Stimulated activated CD4-positive, alpha-beta T cell treated with anti-CD3 and anti-CD28 coated beads, TNF-alpha, amount 100 ng/mL, for 1 hour (primary cell): ENCODE measurements at regions not wholly inside any gene's neighbourhood (a gene's known extent, or its start where the extent isn't known, plus 50 kb on each side); places are given as distances from the start of the nearest gene placed in this dataset.

Experiments
- DNase-seq, 3 donors: peaks; one replicate each; pipeline ENCODE4 v3.0.0-alpha.2; 2020; ENCODE audit warnings: low read depth in 3 of 3, low spot score in 1 of 3

DNA sequence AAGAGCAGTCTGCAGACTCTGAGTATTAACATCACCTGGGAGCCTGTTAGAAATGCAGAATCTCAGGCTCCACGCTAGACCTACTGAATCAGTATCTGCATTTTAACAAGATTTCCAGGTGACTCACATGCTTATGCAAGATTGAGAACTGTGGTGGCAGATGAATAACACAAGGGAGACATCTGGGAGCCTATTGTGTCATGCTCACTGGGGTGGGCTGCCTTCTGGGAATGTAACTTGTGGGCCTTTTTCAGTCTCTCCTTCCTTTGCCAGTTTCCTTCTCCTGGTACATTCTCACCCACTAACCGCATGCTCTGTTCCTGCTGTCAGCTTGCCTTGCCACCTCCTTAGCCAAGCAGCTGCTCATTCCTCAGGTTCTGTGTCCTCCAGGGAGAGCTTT, 176.6 kb upstream of the C9orf72 start:
- DNase-seq = no peak

- no peak for DNase-seq
Measured at GRCh38 chr9:27750566-27750965, 177.3 kb upstream of the C9orf72 start.

DNA sequence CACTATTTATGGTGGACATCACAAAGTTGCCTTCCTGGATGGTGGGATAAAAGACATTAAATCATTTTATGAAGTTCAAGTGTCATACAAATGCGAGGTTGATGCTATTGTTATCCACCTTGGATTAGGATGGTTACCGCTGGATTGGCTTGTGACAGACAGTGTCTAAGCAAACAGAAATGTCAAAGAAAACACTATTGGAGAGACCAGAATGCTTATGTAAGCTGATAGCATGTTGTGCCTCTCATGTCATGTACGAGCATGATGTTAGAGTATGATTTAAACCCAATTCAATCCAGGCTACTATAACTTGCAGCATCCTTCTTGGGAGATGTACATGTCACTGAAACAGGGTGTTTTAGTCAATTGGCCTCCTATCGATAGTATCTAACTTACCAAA, 178.8 kb upstream of the C9orf72 start:
- no peak for DNase-seq

DNA sequence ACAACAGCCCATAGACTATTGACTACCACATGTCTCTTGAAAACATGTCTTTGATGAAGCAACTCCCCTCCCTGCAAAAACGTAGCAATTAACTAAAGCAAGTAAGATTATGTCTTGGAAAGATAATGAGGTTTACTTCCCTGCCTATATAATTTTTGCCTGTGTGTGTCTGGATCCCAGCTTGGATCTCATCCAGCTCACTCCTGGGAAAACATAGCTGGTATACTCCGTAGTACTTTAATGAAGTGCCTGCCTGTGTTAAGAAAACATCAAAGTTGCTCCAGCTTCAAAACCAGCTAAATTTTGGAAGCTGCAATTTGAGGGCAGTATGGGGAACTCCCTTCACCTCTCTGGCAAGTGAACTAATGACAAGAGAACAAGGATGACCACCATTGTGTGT, 182.6 kb upstream of the C9orf72 start:
- DNase-seq = no peak

GRCh38 chr9:27756418-27756817, 183.1 kb upstream of the C9orf72 start:
- DNase-seq = no peak

DNA sequence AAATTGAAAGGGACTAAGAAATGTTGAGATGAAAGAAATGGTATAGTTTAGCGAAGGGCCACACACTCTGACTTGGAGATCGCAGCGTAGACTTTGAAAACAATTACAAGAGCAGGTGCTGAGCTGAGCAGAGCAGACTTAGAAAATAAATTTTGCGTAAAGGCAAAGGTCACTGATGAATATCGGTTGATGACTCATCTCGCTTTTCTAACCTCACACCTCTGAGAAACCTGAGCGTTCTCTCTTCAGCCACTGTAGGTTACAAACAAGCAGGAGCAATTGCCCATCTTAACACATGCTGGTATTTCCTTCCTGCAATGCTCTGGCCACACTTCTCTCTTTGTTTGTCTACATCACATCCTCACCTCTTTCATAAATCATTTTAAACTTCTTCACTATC, 190.6 kb upstream of the C9orf72 start:
- DNase-seq = no peak

DNA sequence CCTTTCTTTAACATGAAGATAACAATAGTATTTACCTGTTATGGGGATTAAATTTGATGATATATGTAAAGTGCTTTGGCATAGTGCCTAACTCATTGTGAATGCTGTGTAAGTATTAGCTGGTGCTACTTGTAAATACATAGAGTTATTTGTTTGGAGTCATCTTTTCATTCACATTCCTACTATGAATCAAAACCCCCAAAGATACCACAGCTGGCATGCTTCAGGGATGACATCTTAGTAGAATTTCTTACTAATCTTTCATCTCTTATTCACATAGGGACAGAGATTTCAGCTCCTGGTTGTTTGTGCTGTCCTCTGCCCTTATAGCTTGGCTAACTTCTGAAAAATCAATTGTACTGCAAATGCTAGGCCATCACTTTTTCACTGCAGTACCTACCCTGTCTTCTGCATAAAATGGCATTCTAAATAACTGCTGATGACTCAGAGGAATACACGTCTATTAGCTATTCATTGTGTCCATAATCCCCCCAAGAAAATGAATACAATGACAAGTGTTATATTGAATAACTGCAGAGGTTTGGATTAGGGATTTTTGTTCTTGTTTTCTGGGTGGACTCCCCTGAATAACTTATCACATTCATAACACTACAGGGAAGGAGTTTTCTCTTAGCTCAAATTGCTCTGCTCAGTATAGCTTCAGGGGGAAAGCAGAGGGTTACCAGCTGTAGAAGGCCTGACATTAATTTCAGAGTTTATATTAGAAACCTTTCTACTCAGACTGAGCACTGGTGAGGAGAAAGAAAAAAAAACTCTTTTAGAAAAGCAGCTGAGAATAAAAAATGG, 192.2 kb upstream of the C9orf72 start:
- DNase-seq = no peak

GRCh38 chr9:27766073-27766835, 193.0 kb upstream of the C9orf72 start:
- no peak for DNase-seq

DNA sequence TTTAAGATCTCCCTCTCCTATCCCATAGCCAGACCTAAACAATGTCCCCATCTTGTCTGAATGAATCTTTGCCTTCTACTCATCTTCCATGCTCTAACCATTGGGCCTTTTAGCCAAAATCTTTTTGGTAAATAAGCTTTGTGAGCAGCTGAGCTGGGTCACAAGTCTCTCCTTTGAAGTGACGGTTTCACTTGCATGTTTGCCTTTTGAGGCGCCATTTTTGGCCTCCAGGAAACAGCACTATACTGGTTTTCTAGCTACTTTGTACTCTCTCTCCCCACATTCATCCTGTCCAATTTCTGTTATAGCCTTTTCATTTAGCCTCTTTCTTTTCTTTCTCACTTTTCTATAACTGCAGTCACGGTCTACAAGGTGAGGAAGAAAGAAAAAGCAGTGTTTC, 195.5 kb upstream of the C9orf72 start:
- no peak for DNase-seq

- no peak for DNase-seq
Measured at GRCh38 chr9:27770541-27770940, 197.3 kb upstream of the C9orf72 start.

DNA sequence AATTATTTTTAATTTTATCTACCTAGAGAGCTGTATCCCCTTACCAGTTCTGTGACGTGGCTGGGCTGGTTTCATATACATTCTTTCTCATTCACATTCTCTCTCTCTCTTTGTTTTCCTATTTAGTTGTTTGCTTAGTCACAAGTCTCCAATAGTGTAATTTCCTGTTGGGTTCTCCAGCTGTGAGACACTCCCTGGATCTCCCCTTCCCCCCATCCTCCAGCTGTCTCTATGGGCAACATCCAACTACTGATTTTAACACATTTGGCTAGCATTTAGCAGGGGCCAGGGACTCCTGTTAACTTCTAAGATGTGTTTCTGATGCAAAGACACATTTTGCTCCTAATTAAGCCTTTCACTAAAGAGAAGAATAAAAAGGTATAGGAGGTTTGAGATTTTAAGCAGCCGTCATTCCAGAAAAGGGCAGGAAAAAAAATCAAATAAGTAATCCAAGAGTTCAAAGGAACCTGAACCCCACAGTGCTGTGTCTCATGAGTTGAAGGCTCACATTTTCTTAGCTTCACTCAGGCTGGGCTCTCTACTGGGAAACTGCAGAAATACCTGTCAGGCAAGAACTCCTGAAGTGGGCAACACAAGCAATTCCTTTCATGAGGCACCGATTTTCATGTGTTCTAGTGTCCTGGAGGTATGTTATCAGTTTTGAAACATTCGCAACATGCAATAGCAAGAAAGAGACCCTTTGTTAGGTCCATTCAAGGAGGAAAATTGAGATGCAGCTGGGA, 198.7 kb upstream of the C9orf72 start:
- no peak for DNase-seq

- no peak for DNase-seq
Measured at GRCh38 chr9:27784847-27785713, 211.8 kb upstream of the C9orf72 start.

GRCh38 chr9:27785714-27786100, 212.4 kb upstream of the C9orf72 start:
- no peak for DNase-seq

- DNase-seq = no peak
Measured at GRCh38 chr9:27787891-27788290, 214.6 kb upstream of the C9orf72 start.

DNA sequence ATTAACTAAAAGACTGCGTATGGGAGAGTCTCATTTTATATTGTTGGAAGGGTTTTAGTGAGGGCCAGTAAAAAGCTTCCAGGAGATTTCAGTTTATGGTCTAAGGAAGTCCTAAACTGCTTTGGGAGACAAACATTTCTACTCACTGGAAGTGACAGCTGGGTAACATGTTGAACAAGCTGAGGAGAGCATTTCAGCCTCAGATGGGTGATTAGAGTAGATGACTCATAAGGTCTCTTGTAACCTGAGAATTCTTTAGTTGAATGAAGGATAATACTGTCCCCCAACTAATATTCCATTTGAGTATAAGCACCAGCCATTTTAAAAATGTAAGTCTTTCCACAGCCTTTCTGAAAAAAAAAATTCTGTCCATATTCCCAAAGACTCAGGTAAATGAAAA, 218.0 kb upstream of the C9orf72 start:
- no peak for DNase-seq

- DNase-seq = no peak
Measured at GRCh38 chr9:27792971-27793689, 219.8 kb upstream of the C9orf72 start.

GRCh38 chr9:27799326-27799725, 226.0 kb upstream of the C9orf72 start:
- DNase-seq = no peak

DNA sequence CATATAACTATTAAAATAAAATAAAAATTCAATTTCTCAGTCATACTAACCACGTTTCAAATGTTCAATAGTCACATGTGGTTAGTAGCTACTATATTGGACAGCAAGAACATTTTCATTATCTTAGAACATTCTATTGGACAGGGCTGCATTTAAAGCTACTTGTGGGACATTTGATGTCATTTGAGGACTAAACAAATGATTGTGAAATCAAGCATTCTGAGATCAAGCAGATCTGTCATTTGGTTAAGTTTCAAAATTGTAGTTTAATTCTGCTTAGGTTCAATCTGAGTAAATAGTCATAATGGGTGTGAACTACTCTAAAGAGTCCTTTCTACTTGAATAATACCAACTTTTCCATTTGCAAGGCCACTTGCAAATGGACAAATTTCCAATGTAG, 226.9 kb upstream of the C9orf72 start:
- no peak for DNase-seq

DNA sequence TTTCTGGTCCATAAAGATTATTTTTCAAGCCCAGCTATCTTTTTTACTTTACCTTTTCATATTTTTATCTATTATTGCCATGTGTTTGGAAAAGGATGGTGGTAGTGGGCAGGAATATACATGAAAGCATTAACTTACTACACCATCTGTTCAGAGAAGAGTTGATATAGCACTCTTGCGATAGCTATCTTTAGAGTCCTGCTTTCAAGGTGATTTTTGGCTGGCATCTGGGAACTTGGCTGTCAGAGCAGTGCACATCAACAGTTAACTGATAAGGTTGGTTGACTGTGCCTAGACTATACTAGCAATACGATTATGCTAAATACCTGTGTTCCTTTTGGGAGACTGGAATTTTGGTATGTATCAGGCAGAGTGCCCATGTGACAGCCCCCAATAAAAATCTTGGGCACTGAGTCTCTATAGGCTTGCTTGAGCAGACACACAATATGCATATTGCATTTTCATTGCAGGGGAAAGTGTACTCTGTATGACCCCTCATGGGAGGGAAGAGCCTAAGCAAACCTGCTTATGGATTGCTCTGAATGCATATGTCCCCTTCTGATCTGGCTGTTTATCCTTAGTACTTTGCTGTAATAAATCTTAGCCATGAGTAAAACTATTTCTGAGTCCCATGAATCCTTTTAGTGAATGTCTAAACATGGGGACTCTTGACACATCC, 227.6 kb upstream of the C9orf72 start:
- DNase-seq = no peak

DNA sequence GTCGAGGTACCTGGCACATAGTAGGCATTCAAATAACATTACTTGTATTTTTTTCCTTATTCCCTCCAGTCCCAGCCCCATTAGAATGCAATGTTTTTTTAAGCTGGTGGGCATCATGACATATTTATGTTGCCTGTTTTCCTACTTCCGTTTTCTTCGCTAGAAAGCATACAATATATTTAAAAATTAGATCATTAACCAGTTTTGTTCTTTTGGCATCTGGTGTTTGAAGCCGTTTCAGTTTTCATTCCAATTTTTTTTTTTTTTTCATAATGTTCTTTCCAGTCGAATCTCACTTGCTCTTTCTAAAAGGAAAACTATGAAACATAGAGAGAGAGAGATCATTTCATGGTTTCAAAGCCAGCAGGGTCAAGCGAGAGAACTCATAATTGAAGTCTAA, 228.3 kb upstream of the C9orf72 start:
- no peak for DNase-seq
